Transverse colon (tissue), 4 donors: ENCODE measurements at regions not wholly inside any gene's neighbourhood (a gene's known extent, or its start where the extent isn't known, plus 50 kb on each side); places are given as distances from the start of the nearest gene placed in this dataset.

Experiments
- DNase-seq: peaks from one replicate; pipeline ENCODE4 v3.0.0-alpha.2; 2019
- H3K27ac ChIP-seq, 4 donors: fragments of 200-600 bp; sonication (generic); 2 replicates each; pipeline ENCODE4 v1.5.1; 2016 to 2018; ENCODE audit warnings: inconsistent platforms in 4 of 4
- H3K27me3 ChIP-seq: fragments of 200-600 bp; sonication (generic); 2 replicates; pipeline ENCODE4 v1.5.1; 2017; ENCODE audit warnings: inconsistent platforms
- H3K36me3 ChIP-seq, 4 donors: fragments of 200-600 bp; sonication (generic); 2 replicates each; pipeline ENCODE4 v1.5.1; 2017 to 2019; ENCODE audit warnings: inconsistent platforms in 4 of 4
- H3K4me1 ChIP-seq, 4 donors: fragments of 200-600 bp; sonication (generic); 2 replicates each; pipeline ENCODE4 v1.5.1; 2017 to 2020; ENCODE audit warnings: inconsistent platforms in 4 of 4
- H3K4me3 ChIP-seq, 4 donors: fragments of 200-600 bp; sonication (generic); 1 replicate in 1 of 4; 2 replicates in 3 of 4; pipeline versions ENCODE4 v1.5.1 to v1.6.1; 2017 to 2019; ENCODE audit warnings: inconsistent platforms in 4 of 4
- H3K9me3 ChIP-seq, 2 donors: fragments of 200-600 bp; sonication (generic); 2 replicates each; pipeline ENCODE4 v1.5.1; 2017 to 2019; ENCODE audit warnings: inconsistent platforms in 2 of 2
- EP300 ChIP-seq: sonication (generic); formaldehyde crosslinking; IDR thresholded peaks from one replicate; pipeline ENCODE4 v1.6.1; 2017; ENCODE audit warnings: antibody characterized with exemption, low read depth
- POLR2A ChIP-seq: fragments of 450-650 bp; IDR thresholded peaks from one replicate; pipeline ENCODE4 v1.6.1; 2016; ENCODE audit warnings: antibody characterized with exemption, mild to moderate bottlenecking, moderate library complexity
- POLR2AphosphoS5 ChIP-seq, 3 donors: sonication (generic); formaldehyde crosslinking; IDR thresholded peaks; one replicate each; pipeline ENCODE4 v1.6.1; 2016; ENCODE audit warnings: antibody characterized with exemption in 3 of 3
- WGBS, 2 donors: methylation state at CpG; one replicate each; pipeline ENCODE4 v1.1.5; 2018; ENCODE audit warnings: low coverage in 1 of 2; 5-methylcytosine and 5-hydroxymethylcytosine counted together
- in situ Hi-C, 4 donors: fragments of 200-750 bp; cut with MboI; loops; one replicate each; pipeline versions ENCODE4 v1.15.0 to v1.15.1; 2017; ENCODE audit warnings: low sequenced_read_pairs in 3 of 4, low pct_ligation_motif_present in 1 of 4, low pct_unique_long_range_greater_than_20kb in 1 of 4
- intact Hi-C: fragments of 100-400 bp; cut with DNase I; formaldehyde crosslinking; loops from one replicate; pipeline ENCODE4 v1.15.1; 2023; ENCODE audit warnings: low total_unique reads
- TF ChIP-seq, protein P1 (sequence below), 5 experiments: fragments of 200-600 bp in 3 of 5; fragments of 450-650 bp in 2 of 5; sonication (generic) in 3 of 5; IDR thresholded peaks; 1 replicate in 2 of 5; 2 replicates in 3 of 5; pipeline ENCODE4 v1.5.1; 2016 to 2017; ENCODE audit warnings: antibody characterized with exemption in 5 of 5, inconsistent platforms in 3 of 5, mild to moderate bottlenecking in 2 of 5, moderate library complexity in 1 of 5

GRCh38 chr16:56038564-56039098 lies 152.7 kb upstream of the GNAO1 start:
- 60 to 100% methylated on average over 1 to 3 of the region's 3 CpGs for WGBS, 2 donors
- in situ Hi-C loops (loop anchor here in 1 of 4 donors (25.0 kb wide), 1 partner anchor 274 kb away; no protein-coding TSS in a partner anchor), intact Hi-C loops (no loop called here)

GRCh38 chr16:56032072-56032471 lies 156.9 kb upstream of the CES5A start:
- Histone ChIP-seq H3K9me3 (peaks cover 6 to 7% of the 10 kb centered on the region in 2 donors), H3K27me3 (no peaks in the 10 kb centered on the region), H3K36me3 (no peaks in the 10 kb centered on the region), H3K27ac (no peak overlapping the region), H3K4me1 (no peaks in the 10 kb centered on the region), H3K4me3 (no peak overlapping the region)
- intact Hi-C loops (no loop called here), in situ Hi-C loops (loop anchor here in 1 of 4 donors (25.0 kb wide), 1 partner anchor 280 kb away; no protein-coding TSS in a partner anchor)
- WGBS, 2 donors: 23 to 26% methylated on average over 1 of the region's 1 CpG
- no peak for TF ChIP-seq POLR2A
- TF ChIP-seq POLR2AphosphoS5 (IDR thresholded peaks at IDR 0.05): no peak
- no peak for TF ChIP-seq EP300
- DNase-seq: no peak

More at GRCh38 chr16:56038564-56039098, 152.7 kb upstream of the GNAO1 start:
- no peak for TF ChIP-seq POLR2AphosphoS5 (IDR thresholded peaks at IDR 0.05)
- TF ChIP-seq, protein P1, sequence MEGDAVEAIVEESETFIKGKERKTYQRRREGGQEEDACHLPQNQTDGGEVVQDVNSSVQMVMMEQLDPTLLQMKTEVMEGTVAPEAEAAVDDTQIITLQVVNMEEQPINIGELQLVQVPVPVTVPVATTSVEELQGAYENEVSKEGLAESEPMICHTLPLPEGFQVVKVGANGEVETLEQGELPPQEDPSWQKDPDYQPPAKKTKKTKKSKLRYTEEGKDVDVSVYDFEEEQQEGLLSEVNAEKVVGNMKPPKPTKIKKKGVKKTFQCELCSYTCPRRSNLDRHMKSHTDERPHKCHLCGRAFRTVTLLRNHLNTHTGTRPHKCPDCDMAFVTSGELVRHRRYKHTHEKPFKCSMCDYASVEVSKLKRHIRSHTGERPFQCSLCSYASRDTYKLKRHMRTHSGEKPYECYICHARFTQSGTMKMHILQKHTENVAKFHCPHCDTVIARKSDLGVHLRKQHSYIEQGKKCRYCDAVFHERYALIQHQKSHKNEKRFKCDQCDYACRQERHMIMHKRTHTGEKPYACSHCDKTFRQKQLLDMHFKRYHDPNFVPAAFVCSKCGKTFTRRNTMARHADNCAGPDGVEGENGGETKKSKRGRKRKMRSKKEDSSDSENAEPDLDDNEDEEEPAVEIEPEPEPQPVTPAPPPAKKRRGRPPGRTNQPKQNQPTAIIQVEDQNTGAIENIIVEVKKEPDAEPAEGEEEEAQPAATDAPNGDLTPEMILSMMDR (IDR thresholded peaks at IDR 0.05): no peak
- TF ChIP-seq EP300: no peak
- no peak for TF ChIP-seq POLR2A
- no peak overlapping the region for H3K4me3 ChIP-seq
- no peaks in the 10 kb centered on the region for H3K27me3 ChIP-seq
- H3K4me1 ChIP-seq: no peaks in the 10 kb centered on the region
- H3K27ac ChIP-seq: no peak overlapping the region
- DNase-seq: no peak
- H3K36me3 ChIP-seq: no peaks in the 10 kb centered on the region
- peaks cover 6 to 9% of the 10 kb centered on the region in 2 donors for H3K9me3 ChIP-seq

GRCh38 chr16:56029026-56029425 lies 153.9 kb upstream of the CES5A start:
- no peak overlapping the region for H3K4me3 ChIP-seq
- DNase-seq: no peak
- H3K27ac ChIP-seq: no peak overlapping the region
- intact Hi-C loops (no loop called here), in situ Hi-C loops (loop anchor here in 1 of 4 donors (25.0 kb wide), 1 partner anchor 283 kb away; no protein-coding TSS in a partner anchor)
- H3K9me3 ChIP-seq: no peaks in the 10 kb centered on the region
- no peak for TF ChIP-seq EP300
- H3K4me1 ChIP-seq: no peaks in the 10 kb centered on the region
- H3K36me3 ChIP-seq: no peaks in the 10 kb centered on the region
- H3K27me3 ChIP-seq: no peaks in the 10 kb centered on the region

- Histone ChIP-seq H3K27me3 (no peaks in the 10 kb centered on the region), H3K36me3 (no peaks in the 10 kb centered on the region), H3K9me3 (no peaks in the 10 kb centered on the region), H3K4me3 (no peak overlapping the region), H3K4me1 (no peaks in the 10 kb centered on the region), H3K27ac (no peak overlapping the region)
- intact Hi-C loops: no loop called here
- WGBS, 2 donors: 51% methylated on average over 2 of the region's 2 CpGs; no CpG with 5 or more reads in 1 of the 2 donors
- TF ChIP-seq EP300 (no peak), POLR2AphosphoS5 (IDR thresholded peaks at IDR 0.05) (no peak), POLR2A (no peak)
- TF ChIP-seq, protein P1 (IDR thresholded peaks at IDR 0.05): no peak
- DNase-seq: no peak
- in situ Hi-C loops: no loop called here
Observed at GRCh38 chr16:56022818-56023217, 147.6 kb upstream of the CES5A start.

DNA sequence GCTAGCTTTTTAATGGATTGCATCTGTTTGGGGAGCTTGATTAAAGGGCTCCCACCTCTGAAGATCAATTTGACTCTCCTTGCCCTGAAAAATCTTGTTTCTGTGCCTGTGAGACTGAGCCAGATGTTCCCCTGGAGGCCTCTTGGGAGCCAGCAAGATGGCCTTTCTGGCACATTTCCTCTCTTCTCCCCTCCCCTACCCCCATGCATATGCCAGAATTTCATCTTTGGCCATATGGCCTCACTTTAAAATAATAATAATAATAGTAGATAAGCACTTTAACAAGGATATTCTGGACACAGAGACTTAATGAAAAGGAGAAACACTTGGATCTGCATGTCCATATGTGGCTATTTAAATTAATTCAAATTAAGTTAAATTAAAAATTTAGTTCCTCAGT lies 144.1 kb upstream of the CES5A start:
- TF ChIP-seq POLR2AphosphoS5 (IDR thresholded peaks at IDR 0.05) (no peak), POLR2A (no peak), EP300 (no peak)
- TF ChIP-seq, protein P1 (IDR thresholded peaks at IDR 0.05): no peak
- in situ Hi-C loops: no loop called here
- H3K4me3 ChIP-seq: no peak overlapping the region
- no peaks in the 10 kb centered on the region for H3K27me3 ChIP-seq
- no peaks in the 10 kb centered on the region for H3K9me3 ChIP-seq
- H3K36me3 ChIP-seq: no peaks in the 10 kb centered on the region
- intact Hi-C loops: no loop called here
- DNase-seq: no peak
- no peak overlapping the region for H3K27ac ChIP-seq
- H3K4me1 ChIP-seq: no peaks in the 10 kb centered on the region
